ENCODE measurements at regions not wholly inside any gene's neighbourhood (a gene's known extent, or its start where the extent isn't known, plus 50 kb on each side); places are given as distances from the start of the nearest gene placed in this dataset.

- no peaks in the 10 kb centered on the region for H3K27me3 ChIP-seq (ENCODE audit: control insufficient read depth in 3 of 3, insufficient read depth in 3 of 3, low read depth in 1 of 3, low read length in 3 of 3)
These were observed 54.5 kb upstream of the ME3 start for GRCh38 chr11:86726770-86727504.

GRCh38 chr11:86726118-86726753 is 53.8 kb upstream of the ME3 start:
- H2AFZ ChIP-seq (ENCODE audit: low read length), result no peak overlapping the region
- H2BK5ac ChIP-seq (ENCODE audit: low read length), result no peak overlapping the region
- no peak overlapping the region for H3K4me2 ChIP-seq (ENCODE audit: insufficient read depth, low read length, poor library complexity, severe bottlenecking)
- H2BK120ac ChIP-seq (ENCODE audit: low read depth, low read length), result no peak overlapping the region
- H2BK12ac ChIP-seq (ENCODE audit: low read length), result no peak overlapping the region
- H3K9me3 ChIP-seq (replicated peaks in 1 of 2; ENCODE audit: control insufficient read depth in 2 of 2, insufficient read depth in 1 of 2, low read depth in 1 of 2, low read length in 2 of 2), result peaks cover 0 to 21% of the 10 kb centered on the region in 2 donors
- H4K91ac ChIP-seq (ENCODE audit: low read depth, low read length, poor library complexity), result no peak overlapping the region
- H3K14ac ChIP-seq (ENCODE audit: low read length), result no peak overlapping the region
- H3K27me3 ChIP-seq (ENCODE audit: control insufficient read depth in 3 of 3, insufficient read depth in 3 of 3, low read depth in 1 of 3, low read length in 3 of 3), result no peaks in the 10 kb centered on the region
- H3K4me3 ChIP-seq (ENCODE audit: low read length in 2 of 2), result no peak overlapping the region
- no peak overlapping the region for H3K27ac ChIP-seq (replicated peaks; ENCODE audit: low read length)
- H3K4me1 ChIP-seq (ENCODE audit: control insufficient read depth in 2 of 2, insufficient read depth in 1 of 2, low read depth in 1 of 2, low read length in 2 of 2), result no peaks in the 10 kb centered on the region
- no peak overlapping the region for H3K23ac ChIP-seq (ENCODE audit: low read depth, low read length, poor library complexity)
- H3K9ac ChIP-seq (ENCODE audit: low read depth, low read length, poor library complexity), result no peak overlapping the region
- no peaks in the 10 kb centered on the region for H3K79me1 ChIP-seq (ENCODE audit: low read depth, low read length)
- H2BK15ac ChIP-seq (ENCODE audit: low read length), result no peak overlapping the region
- DNase-seq (ENCODE audit: low spot score), result no peak
- no peak overlapping the region for H3K18ac ChIP-seq (ENCODE audit: low read length)
- H2AK5ac ChIP-seq (ENCODE audit: low read depth, low read length), result no peak overlapping the region
- H4K8ac ChIP-seq (ENCODE audit: low read depth, low read length), result no peak overlapping the region
- no peaks in the 10 kb centered on the region for H3K36me3 ChIP-seq (replicated peaks in 1 of 2; ENCODE audit: control insufficient read depth in 2 of 2, insufficient read depth in 2 of 2, low read length in 2 of 2)
- no peak overlapping the region for H3K4ac ChIP-seq (ENCODE audit: low read length)
- no CpG with 5 or more reads among the region's 2 CpGs for WGBS, 2 donors (ENCODE audit: extremely low coverage in 2 of 2, insufficient read length in 2 of 2, insufficient replicate concordance in 1 of 2)

More at GRCh38 chr11:86726770-86727504, 54.5 kb upstream of the ME3 start:
- H3K9ac ChIP-seq (ENCODE audit: low read depth, low read length, poor library complexity), result no peak overlapping the region
- no peak overlapping the region for H3K27ac ChIP-seq (replicated peaks; ENCODE audit: low read length)
- peak overlapping the region; percentile 50 for H3K18ac ChIP-seq (ENCODE audit: low read length)
- no peak overlapping the region for H2AK5ac ChIP-seq (ENCODE audit: low read depth, low read length)
- no peak overlapping the region for H2BK5ac ChIP-seq (ENCODE audit: low read length)
- H3K4me3 ChIP-seq (ENCODE audit: low read length in 2 of 2), result no peak overlapping the region
- H3K79me1 ChIP-seq (ENCODE audit: low read depth, low read length), result no peaks in the 10 kb centered on the region
- no peaks in the 10 kb centered on the region for H3K4me1 ChIP-seq (ENCODE audit: control insufficient read depth in 2 of 2, insufficient read depth in 1 of 2, low read depth in 1 of 2, low read length in 2 of 2)
- no peak overlapping the region for H2BK120ac ChIP-seq (ENCODE audit: low read depth, low read length)
- no peak for DNase-seq (ENCODE audit: low spot score)
- no peak overlapping the region for H4K8ac ChIP-seq (ENCODE audit: low read depth, low read length)
- H3K9me3 ChIP-seq (replicated peaks in 1 of 2; ENCODE audit: control insufficient read depth in 2 of 2, insufficient read depth in 1 of 2, low read depth in 1 of 2, low read length in 2 of 2), result peaks cover 0 to 21% of the 10 kb centered on the region in 2 donors
- H2BK15ac ChIP-seq (ENCODE audit: low read length), result no peak overlapping the region
- peak overlapping the region; percentile 33 for H2AFZ ChIP-seq (ENCODE audit: low read length)
- H3K36me3 ChIP-seq (replicated peaks in 1 of 2; ENCODE audit: control insufficient read depth in 2 of 2, insufficient read depth in 2 of 2, low read length in 2 of 2), result no peaks in the 10 kb centered on the region
- no peak overlapping the region for H4K91ac ChIP-seq (ENCODE audit: low read depth, low read length, poor library complexity)
- no peak overlapping the region for H2BK12ac ChIP-seq (ENCODE audit: low read length)
- no peak overlapping the region for H3K23ac ChIP-seq (ENCODE audit: low read depth, low read length, poor library complexity)
- no peak overlapping the region for H3K4me2 ChIP-seq (ENCODE audit: insufficient read depth, low read length, poor library complexity, severe bottlenecking)
- no peak overlapping the region for H3K14ac ChIP-seq (ENCODE audit: low read length)
- H3K4ac ChIP-seq (ENCODE audit: low read length), result no peak overlapping the region
- WGBS, 2 donors (ENCODE audit: extremely low coverage in 2 of 2, insufficient read length in 2 of 2, insufficient replicate concordance in 1 of 2), result no CpG with 5 or more reads among the region's 5 CpGs

- no peak overlapping the region for H4K8ac ChIP-seq (ENCODE audit: low read depth, low read length)
- peaks cover 6 to 9% of the 10 kb centered on the region in 2 donors for H3K4me1 ChIP-seq (ENCODE audit: control insufficient read depth in 2 of 2, insufficient read depth in 1 of 2, low read depth in 1 of 2, low read length in 2 of 2)
- no peak overlapping the region for H3K18ac ChIP-seq (ENCODE audit: low read length)
These were observed 51.7 kb upstream of the ME3 start for GRCh38 chr11:86724137-86724536.

GRCh38 chr11:86723281-86723680 is 50.9 kb upstream of the ME3 start:
- Histone ChIP-seq H3K27me3 (ENCODE audit: control insufficient read depth in 3 of 3, insufficient read depth in 3 of 3, low read depth in 1 of 3, low read length in 3 of 3) (no peaks in the 10 kb centered on the region), H3K9me3 (replicated peaks in 1 of 2; ENCODE audit: control insufficient read depth in 2 of 2, insufficient read depth in 1 of 2, low read depth in 1 of 2, low read length in 2 of 2) (peaks cover 0 to 24% of the 10 kb centered on the region in 2 donors), H4K91ac (ENCODE audit: low read depth, low read length, poor library complexity) (no peak overlapping the region), H3K27ac (replicated peaks; ENCODE audit: low read length) (no peak overlapping the region), H3K79me1 (ENCODE audit: low read depth, low read length) (no peaks in the 10 kb centered on the region), H3K14ac (ENCODE audit: low read length) (no peak overlapping the region), H3K4ac (ENCODE audit: low read length) (no peak overlapping the region), H2BK12ac (ENCODE audit: low read length) (no peak overlapping the region), H3K23ac (ENCODE audit: low read depth, low read length, poor library complexity) (no peak overlapping the region), H2BK5ac (ENCODE audit: low read length) (no peak overlapping the region), H3K4me2 (ENCODE audit: insufficient read depth, low read length, poor library complexity, severe bottlenecking) (no peak overlapping the region), H3K36me3 (replicated peaks in 1 of 2; ENCODE audit: control insufficient read depth in 2 of 2, insufficient read depth in 2 of 2, low read length in 2 of 2) (no peaks in the 10 kb centered on the region), H3K4me3 (ENCODE audit: low read length in 2 of 2) (no peak overlapping the region), H2AK5ac (ENCODE audit: low read depth, low read length) (no peak overlapping the region), H4K8ac (ENCODE audit: low read depth, low read length) (no peak overlapping the region), H3K18ac (ENCODE audit: low read length) (no peak overlapping the region), H2BK120ac (ENCODE audit: low read depth, low read length) (no peak overlapping the region), H3K9ac (ENCODE audit: low read depth, low read length, poor library complexity) (no peak overlapping the region), H2AFZ (ENCODE audit: low read length) (no peak overlapping the region), H3K4me1 (ENCODE audit: control insufficient read depth in 2 of 2, insufficient read depth in 1 of 2, low read depth in 1 of 2, low read length in 2 of 2) (peaks cover 6 to 9% of the 10 kb centered on the region in 2 donors), H2BK15ac (ENCODE audit: low read length) (no peak overlapping the region)
- WGBS, 2 donors (ENCODE audit: extremely low coverage in 2 of 2, insufficient read length in 2 of 2, insufficient replicate concordance in 1 of 2), result no CpG with 5 or more reads among the region's 1 CpG
- no peak for DNase-seq (ENCODE audit: low spot score)

More at GRCh38 chr11:86724137-86724536, 51.7 kb upstream of the ME3 start:
- H2BK120ac ChIP-seq (ENCODE audit: low read depth, low read length), result no peak overlapping the region
- H3K14ac ChIP-seq (ENCODE audit: low read length), result no peak overlapping the region
- H3K4ac ChIP-seq (ENCODE audit: low read length), result no peak overlapping the region
- H2BK15ac ChIP-seq (ENCODE audit: low read length), result no peak overlapping the region
- H3K9ac ChIP-seq (ENCODE audit: low read depth, low read length, poor library complexity), result no peak overlapping the region
- H3K4me3 ChIP-seq (ENCODE audit: low read length in 2 of 2), result no peak overlapping the region
- no peak overlapping the region for H2AK5ac ChIP-seq (ENCODE audit: low read depth, low read length)
- no peak overlapping the region for H4K91ac ChIP-seq (ENCODE audit: low read depth, low read length, poor library complexity)
- peaks cover 0 to 21% of the 10 kb centered on the region in 2 donors for H3K9me3 ChIP-seq (replicated peaks in 1 of 2; ENCODE audit: control insufficient read depth in 2 of 2, insufficient read depth in 1 of 2, low read depth in 1 of 2, low read length in 2 of 2)
- no peak overlapping the region for H2BK5ac ChIP-seq (ENCODE audit: low read length)
- H3K4me2 ChIP-seq (ENCODE audit: insufficient read depth, low read length, poor library complexity, severe bottlenecking), result no peak overlapping the region
- H3K27ac ChIP-seq (replicated peaks; ENCODE audit: low read length), result no peak overlapping the region
- H3K23ac ChIP-seq (ENCODE audit: low read depth, low read length, poor library complexity), result no peak overlapping the region
- no peaks in the 10 kb centered on the region for H3K36me3 ChIP-seq (replicated peaks in 1 of 2; ENCODE audit: control insufficient read depth in 2 of 2, insufficient read depth in 2 of 2, low read length in 2 of 2)
- no peak for DNase-seq (ENCODE audit: low spot score)
- no peaks in the 10 kb centered on the region for H3K27me3 ChIP-seq (ENCODE audit: control insufficient read depth in 3 of 3, insufficient read depth in 3 of 3, low read depth in 1 of 3, low read length in 3 of 3)
- H2BK12ac ChIP-seq (ENCODE audit: low read length), result no peak overlapping the region
- H2AFZ ChIP-seq (ENCODE audit: low read length), result no peak overlapping the region
- no peaks in the 10 kb centered on the region for H3K79me1 ChIP-seq (ENCODE audit: low read depth, low read length)
